PFSK-1 (cell line): ENCODE measurements at regions not wholly inside any gene's neighbourhood (a gene's known extent, or its start where the extent isn't known, plus 50 kb on each side); places are given as distances from the start of the nearest gene placed in this dataset.

Experiments used
- FOXP2 ChIP-seq: optimal IDR thresholded peaks from 2 replicates; pipeline ENCODE3; 2011; ENCODE audit warnings: borderline replicate concordance, control low read depth, inconsistent platforms; ENCODE audit not compliant: insufficient read depth; ENCODE audit errors: extremely low read length, extremely low read depth
- POLR2AphosphoS5 ChIP-seq: IDR thresholded peaks from 2 replicates; pipeline ENCODE4 v1.6.1; 2012; ENCODE audit warnings: low read depth, mild to moderate bottlenecking, control low read depth, low read length, moderate library complexity
- SIN3A ChIP-seq: IDR thresholded peaks from 2 replicates; pipeline ENCODE4 v1.6.1; 2012; ENCODE audit warnings: mild to moderate bottlenecking, low read length, moderate library complexity, borderline replicate concordance; ENCODE audit not compliant: insufficient read depth
- TAF1 ChIP-seq: IDR thresholded peaks from 2 replicates; pipeline ENCODE4 v1.6.1; 2012; ENCODE audit warnings: low read length, control low read depth, borderline replicate concordance; ENCODE audit not compliant: insufficient read depth
- TF ChIP-seq, protein P1 (sequence below), 2 experiments: IDR thresholded peaks; 2 replicates each; pipeline versions ENCODE4 v1.6.1 to v1.8.0; 2011 to 2012; ENCODE audit warnings: low read depth in 2 of 2, low read length in 2 of 2, control low read depth in 1 of 2, inconsistent platforms in 1 of 2, mild to moderate bottlenecking in 1 of 2, moderate library complexity in 1 of 2; ENCODE audit not compliant: insufficient read depth in 1 of 2

DNA sequence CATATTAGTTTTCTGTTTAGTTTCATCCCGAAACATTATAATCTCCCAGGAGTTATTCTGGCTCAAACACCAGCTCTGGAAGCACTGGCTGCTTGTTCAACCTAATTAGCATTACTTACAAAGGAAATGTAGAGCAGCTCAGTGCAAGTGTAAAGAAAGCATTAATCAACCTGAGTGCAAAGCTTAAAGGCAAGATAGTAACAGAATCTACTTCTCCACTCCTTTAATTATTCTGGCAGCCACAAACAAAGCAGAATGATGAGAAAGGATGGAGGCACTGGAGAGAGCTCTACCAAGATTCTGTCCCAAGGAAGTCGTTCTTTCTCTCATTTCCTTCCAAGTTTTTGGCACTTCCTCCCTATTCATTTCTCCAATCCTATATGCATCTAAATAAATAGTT is 1384.0 kb downstream of the ZPLD1 start:
- TF ChIP-seq, protein P1, sequence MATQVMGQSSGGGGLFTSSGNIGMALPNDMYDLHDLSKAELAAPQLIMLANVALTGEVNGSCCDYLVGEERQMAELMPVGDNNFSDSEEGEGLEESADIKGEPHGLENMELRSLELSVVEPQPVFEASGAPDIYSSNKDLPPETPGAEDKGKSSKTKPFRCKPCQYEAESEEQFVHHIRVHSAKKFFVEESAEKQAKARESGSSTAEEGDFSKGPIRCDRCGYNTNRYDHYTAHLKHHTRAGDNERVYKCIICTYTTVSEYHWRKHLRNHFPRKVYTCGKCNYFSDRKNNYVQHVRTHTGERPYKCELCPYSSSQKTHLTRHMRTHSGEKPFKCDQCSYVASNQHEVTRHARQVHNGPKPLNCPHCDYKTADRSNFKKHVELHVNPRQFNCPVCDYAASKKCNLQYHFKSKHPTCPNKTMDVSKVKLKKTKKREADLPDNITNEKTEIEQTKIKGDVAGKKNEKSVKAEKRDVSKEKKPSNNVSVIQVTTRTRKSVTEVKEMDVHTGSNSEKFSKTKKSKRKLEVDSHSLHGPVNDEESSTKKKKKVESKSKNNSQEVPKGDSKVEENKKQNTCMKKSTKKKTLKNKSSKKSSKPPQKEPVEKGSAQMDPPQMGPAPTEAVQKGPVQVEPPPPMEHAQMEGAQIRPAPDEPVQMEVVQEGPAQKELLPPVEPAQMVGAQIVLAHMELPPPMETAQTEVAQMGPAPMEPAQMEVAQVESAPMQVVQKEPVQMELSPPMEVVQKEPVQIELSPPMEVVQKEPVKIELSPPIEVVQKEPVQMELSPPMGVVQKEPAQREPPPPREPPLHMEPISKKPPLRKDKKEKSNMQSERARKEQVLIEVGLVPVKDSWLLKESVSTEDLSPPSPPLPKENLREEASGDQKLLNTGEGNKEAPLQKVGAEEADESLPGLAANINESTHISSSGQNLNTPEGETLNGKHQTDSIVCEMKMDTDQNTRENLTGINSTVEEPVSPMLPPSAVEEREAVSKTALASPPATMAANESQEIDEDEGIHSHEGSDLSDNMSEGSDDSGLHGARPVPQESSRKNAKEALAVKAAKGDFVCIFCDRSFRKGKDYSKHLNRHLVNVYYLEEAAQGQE (IDR thresholded peaks at IDR 0.05; ENCODE audit: insufficient read depth in 1 of 2, low read depth in 2 of 2, low read length in 2 of 2) = no peak
- no peak for TF ChIP-seq POLR2AphosphoS5
- TF ChIP-seq TAF1 = no peak
- TF ChIP-seq SIN3A = no peak
- no peak for TF ChIP-seq FOXP2
